ENCODE measurements at regions not wholly inside any gene's neighbourhood (a gene's known extent, or its start where the extent isn't known, plus 50 kb on each side); places are given as distances from the start of the nearest gene placed in this dataset.

GRCh38 chrX:9196961-9197640 lies 163.2 kb upstream of the FAM9B start:
- no peak for DNase-seq (ENCODE audit: low read depth)

- DNase-seq (ENCODE audit: low read depth): no peak
These were observed 170.6 kb upstream of the FAM9B start for GRCh38 chrX:9204560-9204959.

- DNase-seq (ENCODE audit: low read depth): no peak
These were observed 171.8 kb upstream of the FAM9B start for GRCh38 chrX:9205599-9206223.

- DNase-seq (ENCODE audit: low read depth): no peak
These were observed 173.2 kb upstream of the FAM9B start for GRCh38 chrX:9207142-9207541.

GRCh38 chrX:9211269-9211668 lies 177.3 kb upstream of the FAM9B start:
- no peak for DNase-seq (ENCODE audit: low read depth)

- no peak for DNase-seq (ENCODE audit: low read depth)
These were observed 187.9 kb upstream of the FAM9B start for GRCh38 chrX:9221781-9222180.

- DNase-seq (ENCODE audit: low read depth): no peak
These were observed 188.4 kb upstream of the FAM9B start for GRCh38 chrX:9222299-9222698.

GRCh38 chrX:9227276-9227675 lies 193.3 kb upstream of the FAM9B start:
- no peak for DNase-seq (ENCODE audit: low read depth)

GRCh38 chrX:9231491-9231890 lies 197.6 kb upstream of the FAM9B start:
- no peak for DNase-seq (ENCODE audit: low read depth)

GRCh38 chrX:9233141-9233540 lies 199.2 kb upstream of the FAM9B start:
- DNase-seq (ENCODE audit: low read depth): no peak

- no peak for DNase-seq (ENCODE audit: low read depth)
These were observed 200.4 kb upstream of the FAM9B start for GRCh38 chrX:9234315-9234714.

GRCh38 chrX:9235722-9236121 lies 201.8 kb upstream of the FAM9B start:
- no peak for DNase-seq (ENCODE audit: low read depth)

GRCh38 chrX:9240956-9241355 lies 207.0 kb upstream of the FAM9B start:
- DNase-seq (ENCODE audit: low read depth): no peak

GRCh38 chrX:9241427-9241826 lies 207.5 kb upstream of the FAM9B start:
- DNase-seq (ENCODE audit: low read depth): no peak

GRCh38 chrX:9249051-9249846 lies 215.3 kb upstream of the FAM9B start:
- DNase-seq (ENCODE audit: low read depth): no peak

- DNase-seq (ENCODE audit: low read depth): no peak
These were observed 212.7 kb upstream of the TBL1X start for GRCh38 chrX:9252182-9252581.

GRCh38 chrX:9253211-9253610 lies 211.6 kb upstream of the TBL1X start:
- no peak for DNase-seq (ENCODE audit: low read depth)

- no peak for DNase-seq (ENCODE audit: low read depth)
These were observed 207.0 kb upstream of the TBL1X start for GRCh38 chrX:9257718-9258420.

GRCh38 chrX:9258421-9259104 lies 206.3 kb upstream of the TBL1X start:
- DNase-seq (ENCODE audit: low read depth): no peak

- no peak for DNase-seq (ENCODE audit: low read depth)
These were observed 204.3 kb upstream of the TBL1X start for GRCh38 chrX:9260603-9261002.

- no peak for DNase-seq (ENCODE audit: low read depth)
These were observed 197.4 kb upstream of the TBL1X start for GRCh38 chrX:9267415-9267814.

GRCh38 chrX:9269134-9269533 lies 195.7 kb upstream of the TBL1X start:
- DNase-seq (ENCODE audit: low read depth): no peak

Data from stimulated activated CD8-positive, alpha-beta memory T cell treated with anti-CD3 and anti-CD28 coated beads, Interleukin-15, amount 100 ng/mL, for 24 hours (primary cell).